A549 (cell line): ENCODE measurements at regions not wholly inside any gene's neighbourhood (a gene's known extent, or its start where the extent isn't known, plus 50 kb on each side); places are given as distances from the start of the nearest gene placed in this dataset.

ENCODE experiments used
- CTCF ChIP-seq: fragments of >200 bp; sonication (Bioruptor Twin); formaldehyde crosslinking; IDR thresholded peaks from 3 replicates; pipeline ENCODE4 v1.5.1; 2016
- EP300 ChIP-seq, 2 experiments: fragments of >200 bp; sonication (Bioruptor Twin); formaldehyde crosslinking; IDR thresholded peaks; 2 replicates in 1 of 2; 3 replicates in 1 of 2; pipeline ENCODE4 v1.6.1; 2016 to 2017
- FOSB ChIP-seq: fragments of 250-450 bp; sonication (Bioruptor Pico); IDR thresholded peaks from 2 replicates; pipeline ENCODE4 v1.5.0; 2020; ENCODE audit warnings: mild to moderate bottlenecking, moderate library complexity
- FOSL2 ChIP-seq, 2 experiments: fragments of 450-650 bp in 1 of 2; fragments of >200 bp in 1 of 2; sonication (Bioruptor Twin) in 1 of 2; formaldehyde crosslinking; IDR thresholded peaks; 2 replicates each; pipeline versions ENCODE4 v1.5.0 to v1.6.1; 2016 to 2020; ENCODE audit warnings: mild to moderate bottlenecking in 1 of 2, moderate library complexity in 1 of 2
- MAFK ChIP-seq: fragments of 450-650 bp; IDR thresholded peaks from 2 replicates; pipeline ENCODE4 v1.6.1; 2014; ENCODE audit not compliant: partially characterized antibody
- PBX3 ChIP-seq: IDR thresholded peaks from 2 replicates; pipeline ENCODE4 v1.6.1; 2012
- POLR2A ChIP-seq: IDR thresholded peaks from 2 replicates; pipeline ENCODE4 v1.6.1; 2012; ENCODE audit warnings: mild to moderate bottlenecking, low read length
- RAD21 ChIP-seq, 2 experiments: fragments of >200 bp in 1 of 2; sonication (Bioruptor Twin) in 1 of 2; formaldehyde crosslinking in 1 of 2; IDR thresholded peaks in 1 of 2; conservative IDR thresholded peaks in 1 of 2; 2 replicates in 1 of 2; 3 replicates in 1 of 2; pipeline ENCODE4 v1.6.1; 2012 to 2018; ENCODE audit warnings: inconsistent platforms in 1 of 2
- REST ChIP-seq: fragments of 200-600 bp; sonication (generic); IDR thresholded peaks from 2 replicates; pipeline ENCODE4 v1.6.1; 2016; ENCODE audit warnings: antibody characterized with exemption, mild to moderate bottlenecking, moderate library complexity
- RFX5 ChIP-seq: fragments of 450-650 bp; IDR thresholded peaks from 2 replicates; pipeline ENCODE4 v1.7.1; 2014; ENCODE audit warnings: antibody characterized with exemption, mild to moderate bottlenecking, moderate library complexity
- USF2 ChIP-seq: fragments of 450-650 bp; IDR thresholded peaks from 2 replicates; pipeline ENCODE4 v1.6.1; 2014; ENCODE audit warnings: antibody characterized with exemption

- no peak for TF ChIP-seq POLR2A
- no peak for TF ChIP-seq CTCF
- TF ChIP-seq RFX5: no peak
- TF ChIP-seq USF2: no peak
- no peak for TF ChIP-seq EP300 (IDR thresholded peaks at IDR 0.05)
- TF ChIP-seq PBX3: no peak
- no peak for TF ChIP-seq REST
- no peak for TF ChIP-seq FOSL2 (IDR thresholded peaks at IDR 0.05)
- TF ChIP-seq FOSL2 (CRISPR knock-in tag; IDR thresholded peaks at IDR 0.05): no peak
- no peak for TF ChIP-seq RAD21 (conservative IDR thresholded peaks at IDR 0.05 in 1 of 2, IDR thresholded peaks at IDR 0.05 in 1 of 2)
- no peak for TF ChIP-seq FOSB (CRISPR knock-in tag)
- TF ChIP-seq MAFK: no peak
These were observed 213.5 kb downstream of the MOXD1 start for GRCh38 chr6:132187816-132188215.
